HFF-Myc (cell line): ENCODE measurements at regions not wholly inside any gene's neighbourhood (a gene's known extent, or its start where the extent isn't known, plus 50 kb on each side); places are given as distances from the start of the nearest gene placed in this dataset.

ENCODE experiments used
- DNase-seq: peaks from one replicate; pipeline ENCODE4 v3.0.0-alpha.2; 2011; ENCODE audit warnings: low read depth; ENCODE audit errors: extremely low read depth
- H3K4me3 ChIP-seq: replicated peaks from 2 replicates; pipeline ENCODE4 v1.5.1; 2011; ENCODE audit warnings: low read depth, mild to moderate bottlenecking, control low read depth, low read length
- CTCF ChIP-seq: IDR thresholded peaks from 2 replicates; pipeline ENCODE4 v1.5.1; 2012; ENCODE audit warnings: mild to moderate bottlenecking, low read depth, low read length, control low read depth; ENCODE audit errors: missing control alignments

GRCh38 chr6:140101818-140102217 is 727.4 kb upstream of the CITED2 start:
- DNase-seq: no peak
- no peak for TF ChIP-seq CTCF
- no peak overlapping the region for H3K4me3 ChIP-seq

- no peak for DNase-seq
- no peak for TF ChIP-seq CTCF
- H3K4me3 ChIP-seq: no peak overlapping the region
Observed at GRCh38 chr6:140101367-140101766, 726.9 kb upstream of the CITED2 start.

GRCh38 chr6:140095532-140095931 is 721.1 kb upstream of the CITED2 start:
- no peak overlapping the region for H3K4me3 ChIP-seq
- TF ChIP-seq CTCF: no peak
- no peak for DNase-seq

- no peak overlapping the region for H3K4me3 ChIP-seq
- no peak for TF ChIP-seq CTCF
- no peak for DNase-seq
Observed at GRCh38 chr6:140091895-140092294, 717.4 kb upstream of the CITED2 start.

GRCh38 chr6:140090871-140091270 is 716.4 kb upstream of the CITED2 start:
- no peak for TF ChIP-seq CTCF
- no peak for DNase-seq
- no peak overlapping the region for H3K4me3 ChIP-seq

- no peak for TF ChIP-seq CTCF
- DNase-seq: no peak
- H3K4me3 ChIP-seq: no peak overlapping the region
Observed at GRCh38 chr6:140083375-140083774, 708.9 kb upstream of the CITED2 start.

- no peak for TF ChIP-seq CTCF
- H3K4me3 ChIP-seq: no peak overlapping the region
- DNase-seq: no peak
Observed at GRCh38 chr6:140082867-140083297, 708.4 kb upstream of the CITED2 start.
